BE2C (cell line): ENCODE measurements at regions not wholly inside any gene's neighbourhood (a gene's known extent, or its start where the extent isn't known, plus 50 kb on each side); places are given as distances from the start of the nearest gene placed in this dataset.

Experiments used
- DNase-seq: peaks from one replicate; pipeline ENCODE4 v3.0.0-alpha.2; 2020
- H3K27me3 ChIP-seq: fragments of 250-450 bp; sonication (Bioruptor Pico); 2 replicates; pipeline ENCODE4 v1.5.1; 2020; ENCODE audit warnings: mild to moderate bottlenecking
- H3K36me3 ChIP-seq: fragments of 250-450 bp; sonication (Bioruptor Pico); 2 replicates; pipeline ENCODE4 v1.5.1; 2020; ENCODE audit warnings: mild to moderate bottlenecking
- H3K4me1 ChIP-seq: fragments of 250-450 bp; sonication (Bioruptor Pico); 2 replicates; pipeline ENCODE4 v1.5.1; 2020
- H3K4me3 ChIP-seq: 2 replicates; pipeline ENCODE4 v1.5.1; 2011; ENCODE audit warnings: low read depth, low read length
- H3K9me3 ChIP-seq: fragments of 250-450 bp; sonication (Bioruptor Pico); 2 replicates; pipeline ENCODE4 v1.5.1; 2020
- CTCF ChIP-seq: IDR thresholded peaks from 2 replicates; pipeline ENCODE4 v1.5.1; 2012; ENCODE audit warnings: mild to moderate bottlenecking, low read depth, low read length

GRCh38 chr12:13857750-13858149 is 123.7 kb downstream of the GRIN2B start:
- Histone ChIP-seq H3K27me3 (no peaks in the 10 kb centered on the region), H3K36me3 (no peaks in the 10 kb centered on the region), H3K9me3 (no peaks in the 10 kb centered on the region), H3K4me1 (no peaks in the 10 kb centered on the region), H3K4me3 (no peak overlapping the region)
- DNase-seq = no peak
- TF ChIP-seq CTCF = no peak

- Histone ChIP-seq H3K4me3 (no peak overlapping the region), H3K4me1 (no peaks in the 10 kb centered on the region), H3K27me3 (no peaks in the 10 kb centered on the region), H3K9me3 (no peaks in the 10 kb centered on the region), H3K36me3 (no peaks in the 10 kb centered on the region)
- TF ChIP-seq CTCF = no peak
- no peak for DNase-seq
Measured at GRCh38 chr12:13853471-13853870, 127.9 kb downstream of the GRIN2B start.

GRCh38 chr12:13851828-13852227 is 129.6 kb downstream of the GRIN2B start:
- DNase-seq = no peak
- peaks cover 4% of the 10 kb centered on the region; the same call in 1 of the 2 replicates for H3K27me3 ChIP-seq

GRCh38 chr12:13849456-13849855 is 131.9 kb downstream of the GRIN2B start:
- H3K36me3 ChIP-seq = no peaks in the 10 kb centered on the region
- no peaks in the 10 kb centered on the region for H3K9me3 ChIP-seq
- no peak for TF ChIP-seq CTCF
- DNase-seq = no peak
- peaks cover 4% of the 10 kb centered on the region; the same call in 1 of the 2 replicates for H3K27me3 ChIP-seq
- H3K4me1 ChIP-seq = no peaks in the 10 kb centered on the region
- no peak overlapping the region for H3K4me3 ChIP-seq

More at GRCh38 chr12:13851828-13852227, 129.6 kb downstream of the GRIN2B start:
- no peaks in the 10 kb centered on the region for H3K36me3 ChIP-seq
- H3K4me1 ChIP-seq = no peaks in the 10 kb centered on the region
- no peaks in the 10 kb centered on the region for H3K9me3 ChIP-seq
- TF ChIP-seq CTCF = no peak
- no peak overlapping the region for H3K4me3 ChIP-seq

- no peaks in the 10 kb centered on the region for H3K4me1 ChIP-seq
- no peak for TF ChIP-seq CTCF
- H3K36me3 ChIP-seq = no peaks in the 10 kb centered on the region
- H3K4me3 ChIP-seq = no peak overlapping the region
- H3K9me3 ChIP-seq = no peaks in the 10 kb centered on the region
- no peak for DNase-seq
- peaks cover 4% of the 10 kb centered on the region; the same call in 1 of the 2 replicates for H3K27me3 ChIP-seq
Measured at GRCh38 chr12:13843841-13844240, 137.6 kb downstream of the GRIN2B start.

GRCh38 chr12:13841358-13841757 is 140.0 kb downstream of the GRIN2B start:
- Histone ChIP-seq H3K4me1 (no peaks in the 10 kb centered on the region), H3K27me3 (no peaks in the 10 kb centered on the region), H3K9me3 (no peaks in the 10 kb centered on the region), H3K36me3 (no peaks in the 10 kb centered on the region), H3K4me3 (no peak overlapping the region)
- no peak for DNase-seq
- TF ChIP-seq CTCF = no peak
